Gastrocnemius medialis (tissue), 4 donors: ENCODE measurements at regions not wholly inside any gene's neighbourhood (a gene's known extent, or its start where the extent isn't known, plus 50 kb on each side); places are given as distances from the start of the nearest gene placed in this dataset.

Source experiments
- POLR2A ChIP-seq, 2 donors: fragments of 450-650 bp; IDR thresholded peaks; one replicate each; pipeline ENCODE4 v1.6.1; 2017; ENCODE audit warnings: antibody characterized with exemption in 2 of 2, mild to moderate bottlenecking in 2 of 2, moderate library complexity in 2 of 2
- TF ChIP-seq, protein P1 (sequence below), 5 experiments: fragments of 450-650 bp in 3 of 5; fragments of 200-600 bp in 2 of 5; sonication (generic) in 2 of 5; IDR thresholded peaks in 4 of 5; conservative IDR thresholded peaks in 1 of 5; 1 replicate in 4 of 5; 2 replicates in 1 of 5; pipeline ENCODE4 v1.5.1; 2016 to 2019; ENCODE audit warnings: antibody characterized with exemption in 5 of 5, mild to moderate bottlenecking in 3 of 5, moderate library complexity in 3 of 5

- TF ChIP-seq, protein P1, sequence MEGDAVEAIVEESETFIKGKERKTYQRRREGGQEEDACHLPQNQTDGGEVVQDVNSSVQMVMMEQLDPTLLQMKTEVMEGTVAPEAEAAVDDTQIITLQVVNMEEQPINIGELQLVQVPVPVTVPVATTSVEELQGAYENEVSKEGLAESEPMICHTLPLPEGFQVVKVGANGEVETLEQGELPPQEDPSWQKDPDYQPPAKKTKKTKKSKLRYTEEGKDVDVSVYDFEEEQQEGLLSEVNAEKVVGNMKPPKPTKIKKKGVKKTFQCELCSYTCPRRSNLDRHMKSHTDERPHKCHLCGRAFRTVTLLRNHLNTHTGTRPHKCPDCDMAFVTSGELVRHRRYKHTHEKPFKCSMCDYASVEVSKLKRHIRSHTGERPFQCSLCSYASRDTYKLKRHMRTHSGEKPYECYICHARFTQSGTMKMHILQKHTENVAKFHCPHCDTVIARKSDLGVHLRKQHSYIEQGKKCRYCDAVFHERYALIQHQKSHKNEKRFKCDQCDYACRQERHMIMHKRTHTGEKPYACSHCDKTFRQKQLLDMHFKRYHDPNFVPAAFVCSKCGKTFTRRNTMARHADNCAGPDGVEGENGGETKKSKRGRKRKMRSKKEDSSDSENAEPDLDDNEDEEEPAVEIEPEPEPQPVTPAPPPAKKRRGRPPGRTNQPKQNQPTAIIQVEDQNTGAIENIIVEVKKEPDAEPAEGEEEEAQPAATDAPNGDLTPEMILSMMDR (IDR thresholded peaks at IDR 0.05 in 4 of 5, conservative IDR thresholded peaks at IDR 0.05 in 1 of 5): no peak
- TF ChIP-seq POLR2A (IDR thresholded peaks at IDR 0.05): no peak
Observed at GRCh38 chr10:131750171-131750895, 150.5 kb upstream of the PPP2R2D start.
